SK-N-SH treated with all-trans-retinoic acid at 6 μM for 48 hours (cell line): ENCODE measurements at regions not wholly inside any gene's neighbourhood (a gene's known extent, or its start where the extent isn't known, plus 50 kb on each side); places are given as distances from the start of the nearest gene placed in this dataset.

Source experiments
- ATAC-seq: fragments of 200-7000 bp; cut with Tn5 transposase; 3 replicates; pipeline ENCODE4 v1.9.1; 2020; ENCODE audit warnings: mild to moderate bottlenecking, moderate library complexity
- ARNTL ChIP-seq: fragments of 450-650 bp; formaldehyde crosslinking; IDR thresholded peaks from 2 replicates; pipeline ENCODE4 v1.5.0; 2020; ENCODE audit warnings: low read depth, mild to moderate bottlenecking, moderate library complexity, borderline replicate concordance
- BACH2 ChIP-seq: fragments of 250-450 bp; sonication (Bioruptor Pico); IDR thresholded peaks from 2 replicates; pipeline ENCODE4 v1.9.0; 2021; ENCODE audit warnings: mild to moderate bottlenecking, borderline replicate concordance
- CSDC2 ChIP-seq: fragments of 250-450 bp; sonication (Bioruptor Pico); IDR thresholded peaks from 2 replicates; pipeline ENCODE4 v1.5.0; 2020; ENCODE audit warnings: mild to moderate bottlenecking, moderate library complexity
- ESRRG ChIP-seq: fragments of 250-450 bp; sonication (Bioruptor Pico); IDR thresholded peaks from 2 replicates; pipeline ENCODE4 v1.6.1; 2021; ENCODE audit warnings: mild to moderate bottlenecking
- GLIS3 ChIP-seq: fragments of 250-450 bp; sonication (Bioruptor Pico); IDR thresholded peaks from 2 replicates; pipeline ENCODE4 v1.5.0; 2020; ENCODE audit warnings: mild to moderate bottlenecking, moderate library complexity
- ISL1 ChIP-seq: fragments of 250-450 bp; sonication (Bioruptor Pico); IDR thresholded peaks from 2 replicates; pipeline ENCODE4 v2.1.2; 2022; ENCODE audit warnings: mild to moderate bottlenecking, moderate library complexity
- OSR1 ChIP-seq: fragments of 250-450 bp; sonication (Bioruptor Pico); IDR thresholded peaks from 2 replicates; pipeline ENCODE4 v1.8.0; 2022; ENCODE audit warnings: moderate library complexity, mild to moderate bottlenecking, inconsistent platforms
- PATZ1 ChIP-seq: fragments of 250-450 bp; sonication (Bioruptor Pico); IDR thresholded peaks from 2 replicates; pipeline ENCODE4 v1.8.0; 2020; ENCODE audit warnings: mild to moderate bottlenecking, moderate library complexity, borderline replicate concordance
- SNAI2 ChIP-seq: fragments of 250-450 bp; sonication (Bioruptor Pico); IDR thresholded peaks from 2 replicates; pipeline ENCODE4 v1.5.0; 2020; ENCODE audit warnings: mild to moderate bottlenecking, moderate library complexity
- TCF4 ChIP-seq: fragments of 250-450 bp; sonication (Bioruptor Pico); IDR thresholded peaks from 2 replicates; pipeline ENCODE4 v1.8.0; 2021; ENCODE audit warnings: mild to moderate bottlenecking, moderate library complexity, borderline replicate concordance
- TOX ChIP-seq: fragments of 250-450 bp; sonication (Bioruptor Pico); IDR thresholded peaks from 2 replicates; pipeline ENCODE4 v1.8.0; 2021; ENCODE audit warnings: mild to moderate bottlenecking, moderate library complexity, borderline replicate concordance
- ZC3H10 ChIP-seq: fragments of 250-450 bp; sonication (Bioruptor Pico); IDR thresholded peaks from 2 replicates; pipeline ENCODE4 v1.5.1; 2021; ENCODE audit warnings: mild to moderate bottlenecking, moderate library complexity
- ZFP30 ChIP-seq: fragments of 450-650 bp; formaldehyde crosslinking; IDR thresholded peaks from 2 replicates; pipeline ENCODE4 v1.5.0; 2022; ENCODE audit warnings: mild to moderate bottlenecking, moderate library complexity
- ZNF565 ChIP-seq: fragments of 450-650 bp; formaldehyde crosslinking; conservative IDR thresholded peaks from 2 replicates; pipeline ENCODE4 v1.5.0; 2020; ENCODE audit warnings: low read depth, mild to moderate bottlenecking, moderate library complexity
- TF ChIP-seq, protein P1 (sequence below): fragments of 250-450 bp; sonication (Bioruptor Pico); IDR thresholded peaks from 2 replicates; pipeline ENCODE4 v1.5.1; 2021; ENCODE audit warnings: mild to moderate bottlenecking, moderate library complexity
- TF ChIP-seq, protein P2 (sequence below): fragments of 250-450 bp; sonication (Bioruptor Pico); IDR thresholded peaks from 2 replicates; pipeline ENCODE4 v1.5.0; 2020; ENCODE audit warnings: mild to moderate bottlenecking, moderate library complexity

- TF ChIP-seq TOX (CRISPR knock-in tag) (no peak), ESRRG (no peak), ZC3H10 (CRISPR knock-in tag) (no peak), ZNF565 (CRISPR knock-in tag) (no peak), OSR1 (CRISPR knock-in tag) (no peak), SNAI2 (CRISPR knock-in tag) (no peak), ISL1 (no peak), CSDC2 (CRISPR knock-in tag) (no peak)
Measured at GRCh38 chr2:138293045-138293444, 208.5 kb upstream of the SPOPL start (continued).

GRCh38 chr2:138293549-138293948 lies 208.0 kb upstream of the SPOPL start:
- no peak for ATAC-seq
- TF ChIP-seq TOX (CRISPR knock-in tag) (no peak), PATZ1 (CRISPR knock-in tag) (no peak), ISL1 (no peak), SNAI2 (CRISPR knock-in tag) (no peak), ZFP30 (CRISPR knock-in tag) (no peak)
- TF ChIP-seq, protein P1, sequence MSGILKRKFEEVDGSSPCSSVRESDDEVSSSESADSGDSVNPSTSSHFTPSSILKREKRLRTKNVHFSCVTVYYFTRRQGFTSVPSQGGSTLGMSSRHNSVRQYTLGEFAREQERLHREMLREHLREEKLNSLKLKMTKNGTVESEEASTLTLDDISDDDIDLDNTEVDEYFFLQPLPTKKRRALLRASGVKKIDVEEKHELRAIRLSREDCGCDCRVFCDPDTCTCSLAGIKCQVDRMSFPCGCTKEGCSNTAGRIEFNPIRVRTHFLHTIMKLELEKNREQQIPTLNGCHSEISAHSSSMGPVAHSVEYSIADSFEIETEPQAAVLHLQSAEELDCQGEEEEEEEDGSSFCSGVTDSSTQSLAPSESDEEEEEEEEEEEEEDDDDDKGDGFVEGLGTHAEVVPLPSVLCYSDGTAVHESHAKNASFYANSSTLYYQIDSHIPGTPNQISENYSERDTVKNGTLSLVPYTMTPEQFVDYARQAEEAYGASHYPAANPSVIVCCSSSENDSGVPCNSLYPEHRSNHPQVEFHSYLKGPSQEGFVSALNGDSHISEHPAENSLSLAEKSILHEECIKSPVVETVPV (CRISPR knock-in tag) = no peak

- ATAC-seq = peak; percentile 81
- TF ChIP-seq ZC3H10 (CRISPR knock-in tag) (peak; percentile 52; the same call in 1 of the 2 replicates), TCF4 (CRISPR knock-in tag) (no peak)
Measured at GRCh38 chr2:138294451-138294850, 207.1 kb upstream of the SPOPL start.

- TF ChIP-seq ARNTL (CRISPR knock-in tag) = no peak
- TF ChIP-seq ZNF565 (CRISPR knock-in tag) = no peak
- no peak for TF ChIP-seq TOX (CRISPR knock-in tag)
- TF ChIP-seq, protein P2, sequence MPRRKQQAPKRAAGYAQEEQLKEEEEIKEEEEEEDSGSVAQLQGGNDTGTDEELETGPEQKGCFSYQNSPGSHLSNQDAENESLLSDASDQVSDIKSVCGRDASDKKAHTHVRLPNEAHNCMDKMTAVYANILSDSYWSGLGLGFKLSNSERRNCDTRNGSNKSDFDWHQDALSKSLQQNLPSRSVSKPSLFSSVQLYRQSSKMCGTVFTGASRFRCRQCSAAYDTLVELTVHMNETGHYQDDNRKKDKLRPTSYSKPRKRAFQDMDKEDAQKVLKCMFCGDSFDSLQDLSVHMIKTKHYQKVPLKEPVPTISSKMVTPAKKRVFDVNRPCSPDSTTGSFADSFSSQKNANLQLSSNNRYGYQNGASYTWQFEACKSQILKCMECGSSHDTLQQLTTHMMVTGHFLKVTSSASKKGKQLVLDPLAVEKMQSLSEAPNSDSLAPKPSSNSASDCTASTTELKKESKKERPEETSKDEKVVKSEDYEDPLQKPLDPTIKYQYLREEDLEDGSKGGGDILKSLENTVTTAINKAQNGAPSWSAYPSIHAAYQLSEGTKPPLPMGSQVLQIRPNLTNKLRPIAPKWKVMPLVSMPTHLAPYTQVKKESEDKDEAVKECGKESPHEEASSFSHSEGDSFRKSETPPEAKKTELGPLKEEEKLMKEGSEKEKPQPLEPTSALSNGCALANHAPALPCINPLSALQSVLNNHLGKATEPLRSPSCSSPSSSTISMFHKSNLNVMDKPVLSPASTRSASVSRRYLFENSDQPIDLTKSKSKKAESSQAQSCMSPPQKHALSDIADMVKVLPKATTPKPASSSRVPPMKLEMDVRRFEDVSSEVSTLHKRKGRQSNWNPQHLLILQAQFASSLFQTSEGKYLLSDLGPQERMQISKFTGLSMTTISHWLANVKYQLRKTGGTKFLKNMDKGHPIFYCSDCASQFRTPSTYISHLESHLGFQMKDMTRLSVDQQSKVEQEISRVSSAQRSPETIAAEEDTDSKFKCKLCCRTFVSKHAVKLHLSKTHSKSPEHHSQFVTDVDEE = no peak
- no peak for TF ChIP-seq CSDC2 (CRISPR knock-in tag)
- ATAC-seq = no peak
Measured at GRCh38 chr2:138296365-138296764, 205.2 kb upstream of the SPOPL start.

- ATAC-seq = no peak
- TF ChIP-seq GLIS3 (no peak), TCF4 (CRISPR knock-in tag) (no peak), BACH2 (no peak), OSR1 (CRISPR knock-in tag) (no peak)
Measured at GRCh38 chr2:138298120-138298814, 203.3 kb upstream of the SPOPL start.

- ATAC-seq = no peak
Measured at GRCh38 chr2:138298900-138299299, 202.7 kb upstream of the SPOPL start.

More at GRCh38 chr2:138298900-138299299, 202.7 kb upstream of the SPOPL start:
- TF ChIP-seq, protein P1 (CRISPR knock-in tag) = no peak
- TF ChIP-seq ISL1 (no peak), PATZ1 (CRISPR knock-in tag) (no peak), GLIS3 (no peak)
